HFFc6 (cell line): ENCODE measurements at regions not wholly inside any gene's neighbourhood (a gene's known extent, or its start where the extent isn't known, plus 50 kb on each side); places are given as distances from the start of the nearest gene placed in this dataset.

ENCODE experiments used
- DNase-seq: peaks from one replicate; pipeline ENCODE4 v3.0.0-alpha.2; 2018
- H3K27ac Mint-ChIP-seq: 2 replicates; pipeline ENCODE4 v1.8.0; 2020; ENCODE audit warnings: mild to moderate bottlenecking, mixed read lengths
- H3K27me3 Mint-ChIP-seq: 2 replicates; pipeline ENCODE4 v1.8.0; 2021; ENCODE audit warnings: mild to moderate bottlenecking, moderate library complexity, mixed read lengths; ENCODE audit not compliant: insufficient read depth
- H3K36me3 Mint-ChIP-seq: 2 replicates; pipeline ENCODE4 v1.8.0; 2021; ENCODE audit warnings: low read depth, mixed read lengths
- H3K4me1 Mint-ChIP-seq: 2 replicates; pipeline ENCODE4 v1.8.0; 2020; ENCODE audit warnings: low read depth, mixed read lengths
- H3K4me3 Mint-ChIP-seq: 2 replicates; pipeline ENCODE4 v1.8.0; 2020; ENCODE audit warnings: mild to moderate bottlenecking, moderate library complexity, mixed read lengths
- H3K9me3 Mint-ChIP-seq: 2 replicates; pipeline ENCODE4 v1.8.0; 2020; ENCODE audit warnings: mild to moderate bottlenecking, mixed read lengths
- CTCF ChIP-seq: fragments of 200-600 bp; sonication (generic); IDR thresholded peaks from 2 replicates; pipeline ENCODE4 v1.5.0; 2021; ENCODE audit warnings: antibody characterized with exemption, mild to moderate bottlenecking

GRCh38 chr20:48471176-48471575, 356.6 kb downstream of the PREX1 start:
- Mint-ChIP-seq H3K4me3 (no peak overlapping the region), H3K9me3 (peaks cover 3% of the 10 kb centered on the region; the same call in 1 of the 2 replicates), H3K4me1 (no peaks in the 10 kb centered on the region), H3K36me3 (no peaks in the 10 kb centered on the region; the same call in 1 of the 2 replicates), H3K27me3 (peaks cover 3% of the 10 kb centered on the region), H3K27ac (no peak overlapping the region)
- no peak for TF ChIP-seq CTCF
- no peak for DNase-seq

- no peak for DNase-seq
Measured at GRCh38 chr20:48470141-48470540, 357.7 kb downstream of the PREX1 start.

GRCh38 chr20:48469026-48469425, 358.8 kb downstream of the PREX1 start:
- Mint-ChIP-seq H3K9me3 (peaks cover 7% of the 10 kb centered on the region; the same call in 1 of the 2 replicates), H3K4me1 (no peaks in the 10 kb centered on the region), H3K4me3 (no peak overlapping the region), H3K36me3 (no peaks in the 10 kb centered on the region), H3K27ac (no peak overlapping the region), H3K27me3 (peaks cover 5% of the 10 kb centered on the region)
- DNase-seq, result no peak
- TF ChIP-seq CTCF, result no peak

More at GRCh38 chr20:48470141-48470540, 357.7 kb downstream of the PREX1 start:
- no peak for TF ChIP-seq CTCF
- no peak overlapping the region for H3K4me3 Mint-ChIP-seq
- H3K27ac Mint-ChIP-seq, result no peak overlapping the region
- H3K36me3 Mint-ChIP-seq, result no peaks in the 10 kb centered on the region
- peaks cover 3% of the 10 kb centered on the region for H3K27me3 Mint-ChIP-seq
- peaks cover 7% of the 10 kb centered on the region; the same call in 1 of the 2 replicates for H3K9me3 Mint-ChIP-seq
- no peaks in the 10 kb centered on the region for H3K4me1 Mint-ChIP-seq

GRCh38 chr20:48468571-48468970, 359.2 kb downstream of the PREX1 start:
- no peak for DNase-seq
- H3K27me3 Mint-ChIP-seq, result peaks cover 9% of the 10 kb centered on the region
- peaks cover 7% of the 10 kb centered on the region; the same call in 1 of the 2 replicates for H3K9me3 Mint-ChIP-seq
- no peak overlapping the region for H3K4me3 Mint-ChIP-seq
- H3K27ac Mint-ChIP-seq, result no peak overlapping the region
- H3K4me1 Mint-ChIP-seq, result no peaks in the 10 kb centered on the region
- no peaks in the 10 kb centered on the region for H3K36me3 Mint-ChIP-seq
- TF ChIP-seq CTCF, result no peak

- H3K27ac Mint-ChIP-seq, result no peak overlapping the region
- peaks cover 7% of the 10 kb centered on the region; the same call in 1 of the 2 replicates for H3K9me3 Mint-ChIP-seq
- H3K4me3 Mint-ChIP-seq, result no peak overlapping the region
- TF ChIP-seq CTCF, result no peak
- peaks cover 9% of the 10 kb centered on the region for H3K27me3 Mint-ChIP-seq
- no peaks in the 10 kb centered on the region for H3K36me3 Mint-ChIP-seq
- no peak for DNase-seq
- no peaks in the 10 kb centered on the region for H3K4me1 Mint-ChIP-seq
Measured at GRCh38 chr20:48467622-48468021, 360.2 kb downstream of the PREX1 start.

- H3K36me3 Mint-ChIP-seq, result no peaks in the 10 kb centered on the region
- H3K27me3 Mint-ChIP-seq, result peaks cover 11% of the 10 kb centered on the region
- no peak for TF ChIP-seq CTCF
- H3K27ac Mint-ChIP-seq, result no peak overlapping the region
- peaks cover 4% of the 10 kb centered on the region; the same call in 1 of the 2 replicates for H3K9me3 Mint-ChIP-seq
- H3K4me1 Mint-ChIP-seq, result no peaks in the 10 kb centered on the region
- H3K4me3 Mint-ChIP-seq, result no peak overlapping the region
- no peak for DNase-seq
Measured at GRCh38 chr20:48465271-48465670, 362.5 kb downstream of the PREX1 start.
